IMR-90 (cell line): ENCODE measurements at regions not wholly inside any gene's neighbourhood (a gene's known extent, or its start where the extent isn't known, plus 50 kb on each side); places are given as distances from the start of the nearest gene placed in this dataset.

Experiments
- ATAC-seq: fragments of 200-7000 bp; cut with Tn5 transposase; 2 replicates; pipeline ENCODE4 v1.9.1; 2020; ENCODE audit warnings: low read depth, mild to moderate bottlenecking, moderate library complexity
- BruUV-seq: library from RNA; stranded (reverse); fragments of 400-500 nt; replicated peaks from 2 replicates; lab custom pipeline; 2021; lab: Mats Ljungman, UMichigan
- CTCF ChIA-PET: fragments of 300-600 bp; formaldehyde crosslinking; extraction: SDS; loops from one replicate; lab custom pipeline; 2021; ENCODE audit warnings: antibody characterized with exemption; lab: Yijun Ruan, JAX
- POLR2A ChIA-PET: fragments of 300-600 bp; sonication (Branson Sonifier 250); formaldehyde crosslinking; loops from one replicate; lab custom pipeline; 2022; ENCODE audit warnings: antibody characterized with exemption; ENCODE audit not compliant: unreplicated experiment; lab: Charles Lee
- DNase-seq: peaks from one replicate; pipeline ENCODE4 v3.0.0; 2013
- H2AFZ ChIP-seq: replicated peaks from 2 replicates; pipeline ENCODE3; 2013; ENCODE audit warnings: low read length, mild to moderate bottlenecking; ENCODE audit not compliant: poor library complexity
- H2AK5ac ChIP-seq: 2 replicates; pipeline ENCODE4 v1.6.1; 2013; ENCODE audit warnings: low read depth, low read length, inconsistent platforms
- H2AK9ac ChIP-seq: replicated peaks from 2 replicates; pipeline ENCODE3; 2013; ENCODE audit warnings: mild to moderate bottlenecking, low read depth, low read length, moderate library complexity; ENCODE audit not compliant: poor library complexity
- H2BK120ac ChIP-seq: 2 replicates; pipeline ENCODE4 v1.6.1; 2013; ENCODE audit warnings: low read depth, low read length, inconsistent platforms
- H2BK15ac ChIP-seq: 3 replicates; pipeline ENCODE4 v1.6.1; 2013; ENCODE audit warnings: low read depth, low read length, inconsistent platforms
- H2BK20ac ChIP-seq: 2 replicates; pipeline ENCODE4 v1.6.1; 2013; ENCODE audit warnings: low read depth, mild to moderate bottlenecking, inconsistent platforms, low read length, moderate library complexity
- H2BK5ac ChIP-seq: 2 replicates; pipeline ENCODE4 v1.6.1; 2013; ENCODE audit warnings: mild to moderate bottlenecking, low read depth, low read length, inconsistent platforms; ENCODE audit not compliant: poor library complexity, severe bottlenecking
- H3K14ac ChIP-seq: replicated peaks from 2 replicates; pipeline ENCODE4 v1.6.1; 2013; ENCODE audit warnings: low read depth, low read length, inconsistent platforms
- H3K18ac ChIP-seq: 2 replicates; pipeline ENCODE4 v1.6.1; 2013; ENCODE audit warnings: low read depth, low read length, control low read depth
- H3K23ac ChIP-seq: 2 replicates; pipeline ENCODE4 v1.6.1; 2013; ENCODE audit warnings: low read depth, low read length, inconsistent platforms
- H3K27ac ChIP-seq: 2 replicates; pipeline ENCODE4 v1.5.1; 2013; ENCODE audit warnings: mild to moderate bottlenecking, control low read depth, low read length; ENCODE audit not compliant: insufficient read depth
- H3K27me3 ChIP-seq: 2 replicates; pipeline ENCODE4 v1.6.1; 2013; ENCODE audit warnings: low read length; ENCODE audit not compliant: control insufficient read depth, insufficient read depth
- H3K36me3 ChIP-seq: 2 replicates; pipeline ENCODE4 v1.6.1; 2013; ENCODE audit warnings: low read length, mixed read lengths; ENCODE audit not compliant: control insufficient read depth, insufficient read depth
- H3K4ac ChIP-seq: 2 replicates; pipeline ENCODE4 v1.6.1; 2013; ENCODE audit warnings: low read depth, low read length, inconsistent platforms
- H3K4me1 ChIP-seq: 2 replicates; pipeline ENCODE4 v1.6.1; 2013; ENCODE audit warnings: low read length, mixed read lengths; ENCODE audit not compliant: control insufficient read depth, insufficient read depth
- H3K4me2 ChIP-seq: 2 replicates; pipeline ENCODE4 v1.6.1; 2013; ENCODE audit warnings: low read depth, mild to moderate bottlenecking, control low read depth, low read length, moderate library complexity
- H3K4me3 ChIP-seq: 2 replicates; pipeline ENCODE4 v1.5.1; 2013; ENCODE audit warnings: low read depth, mild to moderate bottlenecking, control low read depth, low read length, moderate library complexity; ENCODE audit not compliant: insufficient read depth
- H3K56ac ChIP-seq: 2 replicates; pipeline ENCODE4 v1.6.1; 2013; ENCODE audit warnings: low read length, inconsistent platforms; ENCODE audit not compliant: insufficient read depth; ENCODE audit errors: extremely low read depth
- H3K79me1 ChIP-seq, 2 experiments: 2 replicates each; pipeline ENCODE4 v1.6.1; 2013; ENCODE audit warnings: low read length in 2 of 2, inconsistent platforms in 1 of 2, low read depth in 1 of 2
- H3K9ac ChIP-seq: 2 replicates; pipeline ENCODE4 v1.6.1; 2013; ENCODE audit warnings: low read depth, low read length, control low read depth
- H3K9me1 ChIP-seq: 2 replicates; pipeline ENCODE4 v1.6.1; 2013; ENCODE audit warnings: low read length, inconsistent platforms; ENCODE audit not compliant: insufficient read depth
- H3K9me3 ChIP-seq: 2 replicates; pipeline ENCODE4 v1.6.1; 2013; ENCODE audit warnings: low read length; ENCODE audit not compliant: control insufficient read depth, insufficient read depth
- H4K20me1 ChIP-seq: 2 replicates; pipeline ENCODE4 v1.6.1; 2013; ENCODE audit warnings: low read length, inconsistent platforms; ENCODE audit not compliant: insufficient read depth
- H4K5ac ChIP-seq: 2 replicates; pipeline ENCODE4 v1.6.1; 2013; ENCODE audit warnings: mild to moderate bottlenecking, low read depth, low read length, control low read depth
- H4K8ac ChIP-seq, 2 experiments: 2 replicates each; pipeline ENCODE4 v1.6.1; 2013; ENCODE audit warnings: low read depth in 2 of 2, low read length in 2 of 2, control low read depth in 1 of 2, inconsistent platforms in 1 of 2
- H4K91ac ChIP-seq: 2 replicates; pipeline ENCODE4 v1.6.1; 2013; ENCODE audit warnings: low read depth, low read length, inconsistent platforms; ENCODE audit not compliant: insufficient read depth
- CEBPB ChIP-seq: IDR thresholded peaks from 2 replicates; pipeline ENCODE4 v1.6.1; 2012; ENCODE audit warnings: low read depth, low read length, improper control_type of control experiment
- CTCF ChIP-seq: conservative IDR thresholded peaks from 2 replicates; pipeline ENCODE4 v1.5.1; 2012; ENCODE audit warnings: mild to moderate bottlenecking, low read depth, low read length, improper control_type of control experiment
- MAZ ChIP-seq: IDR thresholded peaks from 2 replicates; pipeline ENCODE4 v1.6.1; 2012; ENCODE audit warnings: low read depth, mild to moderate bottlenecking, low read length, improper control_type of control experiment, moderate library complexity, borderline replicate concordance
- MXI1 ChIP-seq: IDR thresholded peaks from 2 replicates; pipeline ENCODE4 v1.6.1; 2012; ENCODE audit warnings: low read depth, mild to moderate bottlenecking, low read length, moderate library complexity, borderline replicate concordance
- NFE2L2 ChIP-seq: fragments of 150-350 bp; IDR thresholded peaks from 2 replicates; pipeline ENCODE4 v1.6.1; 2016; ENCODE audit warnings: low read depth, mild to moderate bottlenecking, low read length
- POLR2A ChIP-seq: IDR thresholded peaks from 2 replicates; pipeline ENCODE4 v1.6.1; 2012; ENCODE audit warnings: mild to moderate bottlenecking, low read depth, low read length
- RAD21 ChIP-seq: IDR thresholded peaks from 2 replicates; pipeline ENCODE4 v1.6.1; 2012; ENCODE audit warnings: low read length, improper control_type of control experiment
- RCOR1 ChIP-seq: IDR thresholded peaks from 2 replicates; pipeline ENCODE4 v1.6.1; 2012; ENCODE audit warnings: mild to moderate bottlenecking, low read length, improper control_type of control experiment; ENCODE audit not compliant: insufficient replicate concordance
- RFX5 ChIP-seq: IDR thresholded peaks from 2 replicates; pipeline ENCODE4 v1.8.0; 2012; ENCODE audit warnings: low read depth, mild to moderate bottlenecking, low read length, moderate library complexity
- SMC3 ChIP-seq: fragments of 150-350 bp; IDR thresholded peaks from 2 replicates; pipeline ENCODE4 v1.6.1; 2016; ENCODE audit warnings: low read depth, mild to moderate bottlenecking, antibody characterized with exemption, low read length, moderate library complexity
- USF2 ChIP-seq: fragments of 150-350 bp; IDR thresholded peaks from 2 replicates; pipeline ENCODE4 v1.6.1; 2017; ENCODE audit warnings: mild to moderate bottlenecking, antibody characterized with exemption, low read length, low read depth
- WGBS, 2 experiments: methylation state at CpG; one replicate each; pipeline versions ENCODE4 v1.1.5 to v1.1.7; 2013; ENCODE audit warnings: missing lambda C conversion rate in 2 of 2; ENCODE audit not compliant: insufficient read length in 1 of 2; ENCODE audit errors: extremely low coverage in 2 of 2; 5-methylcytosine and 5-hydroxymethylcytosine counted together
- dilution Hi-C: fragments of 300-500 bp; cut with HindIII; formaldehyde crosslinking; loops from one replicate; pipeline ENCODE4 v1.14.3; 2018; ENCODE audit warnings: low sequenced_read_pairs; ENCODE audit not compliant: unreplicated experiment
- in situ Hi-C: fragments of 300-500 bp; cut with MboI; formaldehyde crosslinking; loops from 3 replicates; pipeline ENCODE4 v1.14.3; 2019; ENCODE audit warnings: low sequenced_read_pairs, inconsistent platforms, mixed read lengths
- intact Hi-C: fragments of 100-400 bp; cut with micrococcal nuclease; formaldehyde crosslinking; loops from 2 replicates; pipeline ENCODE4 v1.10.0; 2022

GRCh38 chr20:55186228-55186627 is 710.8 kb downstream of the DOK5 start:
- Histone ChIP-seq H3K4ac (no peak overlapping the region), H3K4me1 (no peaks in the 10 kb centered on the region), H3K9me1 (no peaks in the 10 kb centered on the region), H3K9ac (no peak overlapping the region), H3K14ac (no peak overlapping the region), H4K8ac (no peak overlapping the region), H3K56ac (no peak overlapping the region), H3K36me3 (no peaks in the 10 kb centered on the region), H2BK15ac (no peak overlapping the region), H2AK9ac (no peak overlapping the region), H3K4me2 (no peak overlapping the region), H4K91ac (no peak overlapping the region), H4K20me1 (no peaks in the 10 kb centered on the region), H3K9me3 (peaks cover 12% of the 10 kb centered on the region), H3K27me3 (no peaks in the 10 kb centered on the region), H4K5ac (no peak overlapping the region), H2BK120ac (no peak overlapping the region), H2AFZ (no peak overlapping the region), H3K18ac (no peak overlapping the region), H3K4me3 (no peak overlapping the region), H3K23ac (no peak overlapping the region), H3K27ac (no peak overlapping the region), H3K79me1 (no peaks in the 10 kb centered on the region), H2BK20ac (no peak overlapping the region), H2AK5ac (no peak overlapping the region), H2BK5ac (no peak overlapping the region)
- in situ Hi-C loops (no loop called here), intact Hi-C loops (no loop called here), dilution Hi-C loops (no loop called here)
- ATAC-seq: no peak
- no peak for DNase-seq
- POLR2A ChIA-PET: no interaction called here
- no peak for TF ChIP-seq NFE2L2
- no peak for TF ChIP-seq CTCF
- no peak for TF ChIP-seq USF2
- TF ChIP-seq RAD21: no peak
- TF ChIP-seq MXI1: no peak
- TF ChIP-seq SMC3: no peak
- no peak for TF ChIP-seq MAZ
- no peak for TF ChIP-seq RFX5
- TF ChIP-seq CEBPB: no peak
- TF ChIP-seq RCOR1: no peak
- TF ChIP-seq POLR2A: no peak
- no TSS peak for BruUV-seq
- WGBS, 2 experiments: no CpG with 5 or more reads among the region's 2 CpGs
- CTCF ChIA-PET: no interaction called here
